ENCODE measurements at regions not wholly inside any gene's neighbourhood (a gene's known extent, or its start where the extent isn't known, plus 50 kb on each side); places are given as distances from the start of the nearest gene placed in this dataset.

DNA sequence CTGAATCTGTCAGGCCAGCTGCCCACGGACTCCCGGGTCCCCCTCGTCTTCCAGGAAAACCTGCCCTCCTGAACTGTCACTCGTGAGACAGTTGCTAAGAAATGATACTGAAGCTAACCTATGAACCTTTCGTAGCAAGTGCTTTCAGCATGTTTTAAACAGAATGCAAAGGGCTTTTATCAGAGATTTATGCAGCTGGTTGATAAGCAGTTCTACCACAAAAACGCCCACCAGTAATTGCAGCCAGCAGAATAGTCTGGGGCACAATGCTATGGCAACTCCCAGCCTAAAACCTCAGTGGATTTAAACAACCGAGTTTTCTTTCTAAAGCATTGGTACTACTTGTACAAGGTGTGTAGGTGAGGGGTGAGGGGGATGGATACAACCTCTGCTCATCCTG is 97.5 kb downstream of the IRX2 start:
- Histone ChIP-seq H3K27ac (no peak overlapping the region), H3K4me1 (no peaks in the 10 kb centered on the region), H3K4me3 (no peak overlapping the region), H3K9me3 (no peaks in the 10 kb centered on the region), H3K36me3 (no peaks in the 10 kb centered on the region), H3K27me3 (peaks cover 0 to 8% (median 1%) of the 10 kb centered on the region in 4 donors)
- 23 to 25% methylated on average over 7 of the region's 7 CpGs for WGBS, 2 donors
- intact Hi-C loops (cut with DNase I): no loop called here
- ATAC-seq (no peak), FAIRE-seq (no peak), DNase-seq (no peak)
- TF ChIP-seq, protein P1, sequence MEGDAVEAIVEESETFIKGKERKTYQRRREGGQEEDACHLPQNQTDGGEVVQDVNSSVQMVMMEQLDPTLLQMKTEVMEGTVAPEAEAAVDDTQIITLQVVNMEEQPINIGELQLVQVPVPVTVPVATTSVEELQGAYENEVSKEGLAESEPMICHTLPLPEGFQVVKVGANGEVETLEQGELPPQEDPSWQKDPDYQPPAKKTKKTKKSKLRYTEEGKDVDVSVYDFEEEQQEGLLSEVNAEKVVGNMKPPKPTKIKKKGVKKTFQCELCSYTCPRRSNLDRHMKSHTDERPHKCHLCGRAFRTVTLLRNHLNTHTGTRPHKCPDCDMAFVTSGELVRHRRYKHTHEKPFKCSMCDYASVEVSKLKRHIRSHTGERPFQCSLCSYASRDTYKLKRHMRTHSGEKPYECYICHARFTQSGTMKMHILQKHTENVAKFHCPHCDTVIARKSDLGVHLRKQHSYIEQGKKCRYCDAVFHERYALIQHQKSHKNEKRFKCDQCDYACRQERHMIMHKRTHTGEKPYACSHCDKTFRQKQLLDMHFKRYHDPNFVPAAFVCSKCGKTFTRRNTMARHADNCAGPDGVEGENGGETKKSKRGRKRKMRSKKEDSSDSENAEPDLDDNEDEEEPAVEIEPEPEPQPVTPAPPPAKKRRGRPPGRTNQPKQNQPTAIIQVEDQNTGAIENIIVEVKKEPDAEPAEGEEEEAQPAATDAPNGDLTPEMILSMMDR (IDR thresholded peaks at IDR 0.05): no peak

DNA sequence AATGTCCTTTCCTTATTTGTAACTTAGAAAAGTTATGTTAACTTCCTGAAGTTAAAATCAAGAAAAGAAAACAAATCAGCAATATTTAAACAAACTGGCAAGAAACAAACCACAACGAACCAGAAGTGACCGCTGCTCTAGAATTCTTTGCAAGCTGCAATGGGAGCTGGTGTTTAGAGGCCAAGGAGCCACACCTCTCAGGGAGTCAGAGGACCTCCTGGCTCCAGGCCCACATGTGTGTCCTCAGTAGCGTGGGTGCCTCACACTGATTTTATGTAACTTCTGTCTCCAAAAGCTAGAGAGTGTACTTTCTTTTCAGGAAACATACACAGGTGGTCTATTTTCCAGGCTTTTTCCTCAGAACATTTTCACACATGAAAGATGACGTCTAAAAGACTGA is 100.4 kb downstream of the IRX2 start:
- H3K27ac ChIP-seq: no peak overlapping the region
- TF ChIP-seq, protein P1 (IDR thresholded peaks at IDR 0.05): no peak
- WGBS, 2 donors: 51 to 65% methylated on average over 4 of the region's 4 CpGs
- no peaks in the 10 kb centered on the region for H3K9me3 ChIP-seq
- no peaks in the 10 kb centered on the region for H3K4me1 ChIP-seq
- peaks cover 0 to 8% (median 1%) of the 10 kb centered on the region in 4 donors for H3K27me3 ChIP-seq
- intact Hi-C loops (cut with DNase I): no loop called here
- no peak overlapping the region for H3K4me3 ChIP-seq
- no peaks in the 10 kb centered on the region for H3K36me3 ChIP-seq
- FAIRE-seq (no peak), ATAC-seq (no peak), DNase-seq (no peak)

DNA sequence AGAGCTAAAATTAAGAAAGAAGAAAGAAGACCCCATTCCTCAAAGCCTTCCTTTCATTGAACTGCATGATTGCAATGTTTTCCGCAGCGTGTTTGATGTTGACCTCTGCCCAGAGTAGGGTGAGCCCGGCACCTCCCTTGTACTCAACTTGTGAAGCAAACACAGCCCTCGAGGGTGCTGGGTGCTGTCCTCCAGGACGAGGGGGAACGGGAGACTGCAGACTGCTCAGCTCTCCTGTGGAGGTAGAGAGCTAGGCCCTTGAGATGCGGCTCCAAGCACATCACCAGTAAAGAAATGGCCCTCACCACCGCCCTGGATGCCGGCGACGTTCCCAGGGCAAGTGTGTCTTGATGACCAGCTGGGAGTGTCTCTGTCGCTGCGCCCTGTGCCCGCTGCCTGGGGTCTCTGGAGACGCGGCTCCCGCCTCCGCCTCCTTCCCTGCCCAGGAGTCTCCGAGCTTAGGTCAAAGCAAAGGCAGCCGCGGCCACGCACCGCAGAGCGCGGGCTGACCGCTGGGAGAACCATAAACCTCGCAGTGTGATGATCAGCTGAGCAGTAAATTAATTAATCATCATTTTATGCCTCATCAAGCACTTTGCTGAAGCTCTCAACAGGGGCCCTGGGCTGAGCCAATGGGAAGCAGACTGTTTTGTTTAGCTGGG is 108.7 kb downstream of the IRX2 start:
- Histone ChIP-seq H3K27me3 (no peaks in the 10 kb centered on the region), H3K27ac (no peak overlapping the region), H3K4me1 (no peaks in the 10 kb centered on the region), H3K36me3 (no peaks in the 10 kb centered on the region), H3K9me3 (no peaks in the 10 kb centered on the region), H3K4me3 (no peak overlapping the region)
- DNase-seq: no peak
- intact Hi-C loops (cut with DNase I): no loop called here
- no peak for ATAC-seq
- TF ChIP-seq, protein P1 (IDR thresholded peaks at IDR 0.05): no peak
- no peak for FAIRE-seq
- 68 to 79% methylated on average over 27 of the region's 27 CpGs for WGBS, 2 donors

- no peaks in the 10 kb centered on the region for H3K36me3 ChIP-seq
- H3K27me3 ChIP-seq: no peaks in the 10 kb centered on the region
- TF ChIP-seq, protein P1 (IDR thresholded peaks at IDR 0.05): no peak
- H3K4me3 ChIP-seq: no peak overlapping the region
- intact Hi-C loops (cut with DNase I): no loop called here
- H3K9me3 ChIP-seq: no peaks in the 10 kb centered on the region
- no peaks in the 10 kb centered on the region for H3K4me1 ChIP-seq
- ATAC-seq (no peak), DNase-seq (peak in 1 of 6 donors; percentile 66), FAIRE-seq (no peak)
- 64 to 74% methylated on average over 6 of the region's 6 CpGs for whole genome bisulfite sequencing, 2 donors
- H3K27ac ChIP-seq: no peak overlapping the region
These were observed 110.8 kb downstream of the IRX2 start for GRCh38 chr5:2640717-2641116.

- intact Hi-C loops (cut with DNase I): no loop called here
- Histone ChIP-seq H3K9me3 (no peaks in the 10 kb centered on the region), H3K4me1 (no peaks in the 10 kb centered on the region), H3K27ac (no peak overlapping the region), H3K4me3 (no peak overlapping the region), H3K36me3 (no peaks in the 10 kb centered on the region), H3K27me3 (no peaks in the 10 kb centered on the region)
- no peak for ATAC-seq
- no peak for FAIRE-seq
- 56 to 68% methylated on average over 5 of the region's 5 CpGs for WGBS, 2 donors
- TF ChIP-seq, protein P1 (IDR thresholded peaks at IDR 0.05): no peak
- no peak for DNase-seq
These were observed 112.1 kb downstream of the IRX2 start for GRCh38 chr5:2639425-2639824.
